ENCODE measurements at regions not wholly inside any gene's neighbourhood (a gene's known extent, or its start where the extent isn't known, plus 50 kb on each side); places are given as distances from the start of the nearest gene placed in this dataset.

GRCh38 chr5:179414459-179415261 lies 69.4 kb upstream of the ADAMTS2 start:
- no peak for TF ChIP-seq POLR2A (IDR thresholded peaks at IDR 0.05; ENCODE audit: low read depth, low read length)
- TF ChIP-seq TAF1 (IDR thresholded peaks at IDR 0.05; ENCODE audit: low read depth, low read length), result no peak
- no peak for TF ChIP-seq POLR2AphosphoS5 (IDR thresholded peaks at IDR 0.05; ENCODE audit: low read depth, low read length)
- TF ChIP-seq PAX5 (IDR thresholded peaks at IDR 0.05; ENCODE audit: insufficient read depth, low read length, severe bottlenecking), result no peak
- no peak for TF ChIP-seq SPI1 (IDR thresholded peaks at IDR 0.05; ENCODE audit: low read depth, low read length)
- TF ChIP-seq POU2F2 (IDR thresholded peaks at IDR 0.05; ENCODE audit: low read depth, low read length), result no peak

Measured in GM12891 (cell line).